Activated T-cell treated with anti-CD3 and anti-CD28 coated beads for 4 hours (primary cell): ENCODE measurements at regions not wholly inside any gene's neighbourhood (a gene's known extent, or its start where the extent isn't known, plus 50 kb on each side); places are given as distances from the start of the nearest gene placed in this dataset.

Experiments
- DNase-seq: peaks from one replicate; pipeline ENCODE4 v3.0.0-alpha.2; 2020

GRCh38 chr2:14511541-14511940 lies 121.0 kb upstream of the LRATD1 start:
- DNase-seq = no peak

DNA sequence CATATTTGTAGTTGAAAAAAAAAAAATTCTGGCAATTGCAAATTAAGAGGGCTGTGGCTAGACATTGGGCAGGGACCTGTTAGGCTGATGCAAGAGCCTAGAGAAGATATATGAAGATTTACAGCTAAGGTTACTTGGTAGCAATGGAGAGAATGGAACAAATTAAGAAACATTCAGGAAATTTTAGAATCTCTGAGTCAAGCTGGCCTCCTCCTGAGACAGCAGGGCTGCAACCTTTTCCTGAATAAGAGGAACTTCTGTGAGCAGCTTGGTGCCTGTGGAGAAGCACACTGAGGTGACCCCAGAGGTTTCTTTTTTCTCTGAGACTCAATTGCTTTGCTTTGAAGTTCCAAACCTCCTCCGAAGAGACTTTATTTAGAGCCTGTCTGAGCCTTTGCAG lies 118.6 kb upstream of the LRATD1 start:
- no peak for DNase-seq

DNA sequence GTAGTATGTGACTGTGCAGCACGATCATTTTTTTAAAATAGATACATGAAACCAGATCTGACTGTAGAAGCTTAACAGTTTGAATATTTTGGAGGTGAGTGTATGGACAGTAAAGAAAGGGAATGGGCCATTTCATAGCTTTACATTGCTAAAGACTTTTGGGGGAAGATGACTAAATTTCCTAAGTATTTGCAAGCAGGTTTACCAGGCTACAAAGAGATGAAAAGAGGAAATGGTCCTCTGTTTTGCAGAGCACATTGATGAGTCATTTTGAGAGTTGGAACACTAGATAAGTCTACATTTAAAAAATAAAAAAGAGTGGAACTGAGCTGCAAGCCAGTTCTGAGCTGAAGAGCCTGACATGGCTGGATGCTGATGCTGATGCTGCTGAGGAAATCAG lies 115.7 kb upstream of the LRATD1 start:
- DNase-seq = no peak

GRCh38 chr2:14517731-14518130 lies 114.8 kb upstream of the LRATD1 start:
- no peak for DNase-seq

GRCh38 chr2:14520385-14520945 lies 112.1 kb upstream of the LRATD1 start:
- DNase-seq = no peak

DNA sequence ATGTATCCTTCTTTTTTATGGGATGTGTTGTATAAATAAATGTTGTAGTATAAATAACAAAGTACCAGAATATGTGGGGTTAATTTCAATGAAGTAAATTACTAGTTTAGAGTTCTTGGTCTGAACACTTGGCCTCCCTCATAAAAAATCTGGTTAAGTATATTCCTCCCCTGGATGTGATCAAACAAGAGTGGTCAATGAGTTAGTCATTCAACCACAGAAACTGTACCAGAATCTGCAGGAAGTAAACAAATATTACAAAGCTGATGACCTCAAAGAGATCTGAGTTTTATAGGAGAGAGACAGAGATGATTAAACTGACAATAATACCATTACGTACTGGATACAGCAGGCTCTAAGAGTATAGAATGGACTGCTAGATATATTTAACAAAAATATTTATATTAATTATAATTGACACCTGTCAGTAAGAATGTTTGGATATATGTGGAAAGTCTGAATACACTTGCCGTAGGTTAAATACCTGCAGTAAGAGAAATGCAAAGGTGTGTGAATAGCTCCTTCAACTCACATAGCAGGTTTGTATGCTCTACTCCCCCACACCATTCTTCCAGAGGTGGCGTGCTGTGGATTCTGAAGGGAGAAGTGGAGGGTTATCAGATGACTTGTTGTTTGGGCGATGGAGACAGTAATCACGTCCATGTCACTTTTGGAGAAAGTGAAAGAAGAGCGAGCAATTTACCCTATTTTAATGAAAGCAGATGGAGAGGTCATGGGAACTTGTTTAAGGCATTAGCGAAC lies 108.3 kb upstream of the LRATD1 start:
- no peak for DNase-seq

DNA sequence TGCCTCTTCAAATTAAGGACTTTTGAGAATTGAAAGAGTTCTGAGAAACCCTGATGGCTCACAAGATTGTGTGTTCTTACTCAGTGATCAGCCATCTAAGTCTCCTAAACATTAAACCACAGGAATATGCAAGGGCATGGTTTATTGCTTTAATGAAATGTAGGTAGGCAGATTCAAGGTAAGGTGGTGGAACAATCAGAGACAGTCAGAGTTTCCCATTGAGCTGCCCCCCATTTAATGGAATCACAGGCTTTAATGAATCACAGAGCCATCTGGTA lies 107.8 kb upstream of the LRATD1 start:
- no peak for DNase-seq

GRCh38 chr2:14530506-14530905 lies 102.0 kb upstream of the LRATD1 start:
- no peak for DNase-seq

DNA sequence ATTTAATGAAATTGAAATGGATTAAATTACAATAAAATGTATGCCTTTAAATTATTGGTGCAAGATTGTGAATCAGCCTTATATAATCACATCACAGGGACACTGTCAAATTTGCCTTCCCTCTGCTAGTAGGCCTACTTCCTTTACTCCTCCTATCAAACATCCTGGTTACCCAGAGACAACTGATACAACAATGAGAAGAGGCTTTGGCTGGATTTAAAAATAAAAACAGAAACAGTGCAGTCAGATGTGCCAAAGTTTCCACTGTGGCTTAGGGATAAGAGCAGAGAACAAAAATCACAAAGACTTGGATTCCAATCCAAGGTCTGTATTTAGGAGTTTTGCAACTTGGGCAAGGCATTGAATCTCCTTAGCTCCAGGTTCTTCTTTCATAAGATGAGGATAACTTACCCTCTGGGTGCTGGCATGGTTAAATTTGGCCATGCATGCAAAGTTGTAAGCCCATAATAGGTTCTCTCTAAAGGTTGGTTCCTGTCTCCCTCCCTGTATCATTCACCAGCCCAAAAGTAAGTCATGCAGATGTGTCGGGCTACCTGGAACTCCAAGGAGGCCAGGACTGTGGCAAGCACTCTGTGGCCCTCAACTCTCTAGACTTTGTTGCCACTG lies 99.3 kb upstream of the LRATD1 start:
- no peak for DNase-seq

GRCh38 chr2:14535156-14535555 lies 97.4 kb upstream of the LRATD1 start:
- DNase-seq = no peak

DNA sequence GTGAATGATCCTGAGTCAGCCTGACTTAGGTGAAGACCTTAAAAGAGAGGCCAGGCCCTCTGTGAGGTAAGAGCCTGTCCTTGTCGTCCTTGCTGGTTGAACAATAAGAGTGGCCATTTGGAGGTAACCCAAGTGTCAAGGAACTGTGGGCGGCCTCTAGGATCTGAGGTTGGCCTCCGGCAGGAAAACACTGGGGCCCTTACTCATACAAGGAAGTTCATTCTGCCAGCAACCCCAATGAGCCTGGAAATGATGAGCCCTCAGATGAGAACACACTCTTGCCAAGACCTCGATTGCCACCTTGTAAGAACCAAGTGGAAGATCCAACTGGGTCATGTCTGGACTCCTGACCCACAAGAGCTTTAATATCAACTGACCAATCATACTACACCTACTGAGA lies 95.5 kb upstream of the LRATD1 start:
- no peak for DNase-seq

- DNase-seq = no peak
Observed at GRCh38 chr2:14540015-14540414, 92.5 kb upstream of the LRATD1 start.

- DNase-seq = no peak
Observed at GRCh38 chr2:14543284-14543683, 89.2 kb upstream of the LRATD1 start.

- DNase-seq = no peak
Observed at GRCh38 chr2:14544247-14544646, 88.3 kb upstream of the LRATD1 start.

GRCh38 chr2:14547830-14548229 lies 84.7 kb upstream of the LRATD1 start:
- DNase-seq = no peak

DNA sequence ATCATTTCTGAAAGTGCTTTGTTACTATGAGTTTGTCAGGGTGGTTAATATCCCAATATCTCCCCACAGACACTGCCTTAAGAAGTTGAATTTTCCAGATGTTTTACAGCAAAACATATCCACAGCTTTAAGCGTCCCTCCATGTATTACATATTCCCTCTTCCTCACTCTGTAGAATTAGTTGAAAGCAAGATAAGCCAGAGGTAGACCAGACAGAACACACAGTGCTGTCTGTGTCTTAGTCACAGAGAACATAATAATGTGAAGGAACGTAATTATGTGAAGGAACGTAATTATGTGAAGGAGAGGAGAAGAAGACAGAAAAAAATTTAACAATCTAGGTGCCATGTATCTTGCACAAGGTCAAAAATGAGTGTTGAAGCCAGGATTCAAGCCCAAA lies 81.9 kb upstream of the LRATD1 start:
- no peak for DNase-seq

DNA sequence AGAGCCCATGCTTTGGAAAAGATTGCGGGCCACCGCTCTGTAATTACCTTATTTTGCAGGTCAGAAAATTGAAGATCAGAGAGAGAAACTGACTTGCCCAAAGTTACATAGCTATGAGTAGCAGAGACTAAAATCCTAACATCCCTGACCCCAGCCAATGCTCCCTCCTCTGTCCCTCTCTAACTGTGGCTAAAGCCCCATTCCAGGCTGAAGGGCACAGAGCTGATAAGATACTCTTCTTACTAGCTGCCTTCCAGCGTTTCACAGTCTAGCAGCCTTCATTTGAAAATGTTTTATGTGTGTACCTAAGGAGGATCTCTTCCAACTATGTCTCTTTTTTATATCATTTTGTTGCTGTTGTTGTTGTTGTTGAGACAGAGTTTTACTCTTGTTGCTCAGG lies 81.4 kb upstream of the LRATD1 start:
- no peak for DNase-seq

GRCh38 chr2:14552286-14552685 lies 80.2 kb upstream of the LRATD1 start:
- DNase-seq = no peak

- no peak for DNase-seq
Observed at GRCh38 chr2:14552818-14553217, 79.7 kb upstream of the LRATD1 start.

GRCh38 chr2:14554849-14555545 lies 77.5 kb upstream of the LRATD1 start:
- DNase-seq = no peak

GRCh38 chr2:14557111-14557510 lies 75.4 kb upstream of the LRATD1 start:
- no peak for DNase-seq

GRCh38 chr2:14557916-14558315 lies 74.6 kb upstream of the LRATD1 start:
- DNase-seq = no peak

- no peak for DNase-seq
Observed at GRCh38 chr2:14558335-14558919, 74.1 kb upstream of the LRATD1 start.

DNA sequence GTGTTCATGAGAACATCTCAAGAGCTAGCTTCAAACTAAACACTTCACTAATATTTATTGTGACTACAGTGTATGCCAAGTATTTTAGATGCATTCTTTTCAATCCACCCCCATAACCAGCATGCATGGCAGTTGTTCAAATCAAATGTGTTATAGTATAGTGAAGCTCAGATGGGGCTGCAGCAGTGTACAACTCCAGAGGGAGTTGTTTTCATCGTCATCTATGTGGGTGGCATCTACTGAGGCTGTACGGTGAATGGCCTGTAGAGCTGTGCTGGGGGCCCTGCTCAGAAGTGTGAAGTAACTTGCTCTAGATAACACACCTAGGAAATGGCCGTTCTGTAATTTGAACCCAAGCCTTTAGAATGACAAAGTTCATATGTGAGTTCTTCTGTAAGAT lies 71.8 kb upstream of the LRATD1 start:
- no peak for DNase-seq
